Keratinocyte (primary cell): ENCODE measurements at regions not wholly inside any gene's neighbourhood (a gene's known extent, or its start where the extent isn't known, plus 50 kb on each side); places are given as distances from the start of the nearest gene placed in this dataset.

ENCODE experiments used
- DNase-seq: peaks from one replicate; pipeline ENCODE4 v3.0.0-alpha.2; 2011; ENCODE audit warnings: low read depth, missing footprints, low spot score
- FAIRE-seq: peaks from 2 replicates; lab custom pipeline; 2011; peaks lifted over from hg19 to GRCh38; lab: Jason Lieb, UNC
- H2AFZ ChIP-seq: 2 replicates; pipeline ENCODE4 v1.6.0; 2012; ENCODE audit warnings: low read length, control low read depth, inconsistent platforms; ENCODE audit not compliant: control insufficient read depth
- H3K27ac ChIP-seq: 2 replicates; pipeline ENCODE4 v1.5.1; 2011; ENCODE audit warnings: low read length; ENCODE audit not compliant: control insufficient read depth, insufficient read depth
- H3K27me3 ChIP-seq: 3 replicates; pipeline ENCODE4 v1.6.0; 2011; ENCODE audit warnings: low read length; ENCODE audit not compliant: control insufficient read depth, insufficient read depth; ENCODE audit errors: extremely low read depth
- H3K36me3 ChIP-seq, 2 experiments: 2 replicates in 1 of 2; 3 replicates in 1 of 2; pipeline ENCODE4 v1.5.1; 2011; ENCODE audit warnings: low read length in 2 of 2, mild to moderate bottlenecking in 1 of 2; ENCODE audit not compliant: control insufficient read depth in 2 of 2, insufficient read depth in 2 of 2; ENCODE audit errors: extremely low read depth in 1 of 2
- H3K4me1 ChIP-seq: 3 replicates; pipeline ENCODE4 v1.5.1; 2011; ENCODE audit warnings: low read length; ENCODE audit not compliant: control insufficient read depth, insufficient read depth; ENCODE audit errors: extremely low read depth
- H3K4me2 ChIP-seq: 3 replicates; pipeline ENCODE4 v1.6.0; 2011; ENCODE audit warnings: low read depth, low read length; ENCODE audit not compliant: control insufficient read depth, insufficient read depth; ENCODE audit errors: extremely low read depth
- H3K4me3 ChIP-seq, 3 experiments: fragments of 200-600 bp in 1 of 3; sonication (generic) in 1 of 3; 2 replicates in 2 of 3; 3 replicates in 1 of 3; pipeline ENCODE4 v1.5.1; 2011 to 2016; ENCODE audit warnings: low read length in 3 of 3, mild to moderate bottlenecking in 3 of 3, control low read depth in 2 of 3, inconsistent platforms in 1 of 3, low read depth in 1 of 3, mixed read lengths in 1 of 3, mixed run types in 1 of 3, moderate library complexity in 1 of 3; ENCODE audit not compliant: control insufficient read depth in 2 of 3, insufficient read depth in 2 of 3; ENCODE audit errors: extremely low read depth in 1 of 3
- H3K79me2 ChIP-seq: 2 replicates; pipeline ENCODE4 v1.6.0; 2012; ENCODE audit warnings: low read length; ENCODE audit not compliant: control insufficient read depth, insufficient read depth
- H3K9ac ChIP-seq: 3 replicates; pipeline ENCODE4 v1.6.0; 2011; ENCODE audit warnings: low read length; ENCODE audit not compliant: control insufficient read depth, insufficient read depth; ENCODE audit errors: extremely low read depth
- H3K9me1 ChIP-seq: 3 replicates; pipeline ENCODE4 v1.6.0; 2011; ENCODE audit warnings: low read length; ENCODE audit not compliant: control insufficient read depth, insufficient read depth; ENCODE audit errors: extremely low read depth
- H3K9me3 ChIP-seq: 2 replicates; pipeline ENCODE4 v1.5.1; 2012; ENCODE audit warnings: low read depth, low read length; ENCODE audit not compliant: control insufficient read depth
- H4K20me1 ChIP-seq: 3 replicates; pipeline ENCODE4 v1.6.0; 2011; ENCODE audit warnings: low read length; ENCODE audit not compliant: control insufficient read depth, insufficient read depth; ENCODE audit errors: extremely low read depth
- EZH2 ChIP-seq: IDR thresholded peaks from one replicate; pipeline ENCODE4 v1.6.1; 2012; ENCODE audit warnings: inconsistent platforms, mild to moderate bottlenecking, low read length, moderate library complexity
- dilution Hi-C: fragments of 300-500 bp; cut with MboI; formaldehyde crosslinking; loops from one replicate; pipeline ENCODE4 v1.7.0; 2020; ENCODE audit warnings: low sequenced_read_pairs; ENCODE audit not compliant: extremely low pct_ligation_motif_present
- TF ChIP-seq, protein P1 (sequence below), 3 experiments: IDR thresholded peaks in 1 of 3; conservative IDR thresholded peaks in 1 of 3; optimal IDR thresholded peaks in 1 of 3; 2 replicates in 2 of 3; 3 replicates in 1 of 3; pipeline versions ENCODE3 to v1.5.1; 2011; ENCODE audit warnings: low read length in 3 of 3, mild to moderate bottlenecking in 3 of 3, moderate library complexity in 2 of 3, control low read depth in 1 of 3, inconsistent platforms in 1 of 3; ENCODE audit not compliant: insufficient read depth in 2 of 3; ENCODE audit errors: extremely low read depth in 1 of 3

DNA sequence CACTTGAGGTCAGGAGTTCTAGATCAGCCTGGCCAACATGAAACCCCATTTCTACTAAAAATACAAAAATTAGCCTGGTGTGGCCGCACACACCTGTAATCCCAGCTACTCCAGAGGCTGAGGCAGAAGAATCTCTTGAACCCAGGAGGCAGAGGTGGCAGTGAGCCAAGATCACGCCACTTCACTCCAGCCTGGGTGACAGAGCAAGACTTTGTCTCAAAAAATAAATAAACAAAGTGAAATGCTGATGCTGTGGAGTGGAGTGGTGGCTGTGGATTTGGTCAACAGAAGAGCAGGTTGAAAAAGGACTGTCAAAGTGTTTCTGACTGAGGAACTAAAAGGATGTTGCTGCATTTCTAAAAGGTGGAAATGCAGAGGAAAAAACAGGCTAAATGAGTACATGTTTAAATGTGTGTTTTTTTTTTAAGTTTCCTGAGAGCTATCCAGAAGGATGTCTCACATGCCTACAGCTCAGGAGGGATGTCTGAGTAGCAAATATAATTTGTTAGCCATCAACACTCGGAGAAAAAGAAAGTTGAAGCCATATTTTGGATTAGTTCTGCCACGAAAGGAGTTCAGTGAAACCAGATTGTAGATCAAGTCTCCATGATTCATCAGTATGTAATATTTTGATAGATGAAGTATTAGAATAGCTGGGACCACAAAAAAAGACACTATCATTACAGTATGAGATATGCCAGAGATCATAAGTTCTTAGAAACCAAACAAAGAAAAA lies 621.1 kb upstream of the ADGRB3 start:
- DNase-seq (no peak), FAIRE-seq (no peak)
- Histone ChIP-seq H3K4me2 (no peak overlapping the region), H3K36me3 (no peaks in the 10 kb centered on the region), H3K9me3 (peaks cover 4% of the 10 kb centered on the region), H3K9me1 (no peaks in the 10 kb centered on the region), H4K20me1 (no peaks in the 10 kb centered on the region), H3K27ac (no peak overlapping the region), H3K27me3 (no peaks in the 10 kb centered on the region), H3K79me2 (no peaks in the 10 kb centered on the region), H3K4me3 (no peak overlapping the region), H2AFZ (no peak overlapping the region), H3K4me1 (no peaks in the 10 kb centered on the region), H3K9ac (no peak overlapping the region)
- TF ChIP-seq, protein P1, sequence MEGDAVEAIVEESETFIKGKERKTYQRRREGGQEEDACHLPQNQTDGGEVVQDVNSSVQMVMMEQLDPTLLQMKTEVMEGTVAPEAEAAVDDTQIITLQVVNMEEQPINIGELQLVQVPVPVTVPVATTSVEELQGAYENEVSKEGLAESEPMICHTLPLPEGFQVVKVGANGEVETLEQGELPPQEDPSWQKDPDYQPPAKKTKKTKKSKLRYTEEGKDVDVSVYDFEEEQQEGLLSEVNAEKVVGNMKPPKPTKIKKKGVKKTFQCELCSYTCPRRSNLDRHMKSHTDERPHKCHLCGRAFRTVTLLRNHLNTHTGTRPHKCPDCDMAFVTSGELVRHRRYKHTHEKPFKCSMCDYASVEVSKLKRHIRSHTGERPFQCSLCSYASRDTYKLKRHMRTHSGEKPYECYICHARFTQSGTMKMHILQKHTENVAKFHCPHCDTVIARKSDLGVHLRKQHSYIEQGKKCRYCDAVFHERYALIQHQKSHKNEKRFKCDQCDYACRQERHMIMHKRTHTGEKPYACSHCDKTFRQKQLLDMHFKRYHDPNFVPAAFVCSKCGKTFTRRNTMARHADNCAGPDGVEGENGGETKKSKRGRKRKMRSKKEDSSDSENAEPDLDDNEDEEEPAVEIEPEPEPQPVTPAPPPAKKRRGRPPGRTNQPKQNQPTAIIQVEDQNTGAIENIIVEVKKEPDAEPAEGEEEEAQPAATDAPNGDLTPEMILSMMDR (optimal IDR thresholded peaks at IDR 0.05 in 1 of 3, IDR thresholded peaks at IDR 0.05 in 1 of 3, conservative IDR thresholded peaks at IDR 0.05 in 1 of 3; ENCODE audit: extremely low read depth in 1 of 3, insufficient read depth in 2 of 3, low read length in 3 of 3), result no peak
- no peak for TF ChIP-seq EZH2
- dilution Hi-C loops, result no loop called here

DNA sequence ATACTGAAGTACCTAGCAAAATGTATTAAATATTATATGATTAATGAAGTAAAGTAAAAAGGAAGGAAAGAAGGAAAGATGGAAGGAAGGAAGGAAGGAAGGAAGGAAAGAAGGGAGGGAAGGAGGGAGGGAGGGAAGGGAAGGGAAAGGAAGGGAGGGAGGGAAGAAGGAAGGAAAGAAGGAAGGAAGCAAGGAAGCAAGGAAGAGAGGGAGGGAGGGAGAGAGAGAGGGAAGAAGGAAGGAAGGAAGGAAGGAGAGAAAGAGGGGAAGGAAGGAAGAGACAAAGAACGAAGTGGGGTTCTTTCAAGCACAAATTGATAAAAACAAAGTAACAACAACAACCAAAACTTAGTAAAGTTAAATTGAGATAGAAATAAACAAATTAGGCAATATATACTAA lies 622.3 kb upstream of the ADGRB3 start:
- dilution Hi-C loops, result no loop called here
- FAIRE-seq, result no peak
- TF ChIP-seq, protein P1 (optimal IDR thresholded peaks at IDR 0.05 in 1 of 3, IDR thresholded peaks at IDR 0.05 in 1 of 3, conservative IDR thresholded peaks at IDR 0.05 in 1 of 3; ENCODE audit: extremely low read depth in 1 of 3, insufficient read depth in 2 of 3, low read length in 3 of 3), result no peak
- TF ChIP-seq EZH2, result no peak

More for the DNA sequence above, 622.3 kb upstream of the ADGRB3 start:
- no peaks in the 10 kb centered on the region for H3K36me3 ChIP-seq
- H3K4me2 ChIP-seq, result no peak overlapping the region
- no peak overlapping the region for H3K27ac ChIP-seq
- H3K4me1 ChIP-seq, result no peaks in the 10 kb centered on the region
- no peak overlapping the region for H2AFZ ChIP-seq
- H3K27me3 ChIP-seq, result no peaks in the 10 kb centered on the region
- no peaks in the 10 kb centered on the region for H3K9me1 ChIP-seq
- H3K9ac ChIP-seq, result no peak overlapping the region
- no peak for DNase-seq
- no peaks in the 10 kb centered on the region for H4K20me1 ChIP-seq
- no peak overlapping the region for H3K4me3 ChIP-seq
- H3K9me3 ChIP-seq, result peaks cover 4% of the 10 kb centered on the region
- no peaks in the 10 kb centered on the region for H3K79me2 ChIP-seq
